ENCODE measurements at regions not wholly inside any gene's neighbourhood (a gene's known extent, or its start where the extent isn't known, plus 50 kb on each side); places are given as distances from the start of the nearest gene placed in this dataset.

DNA sequence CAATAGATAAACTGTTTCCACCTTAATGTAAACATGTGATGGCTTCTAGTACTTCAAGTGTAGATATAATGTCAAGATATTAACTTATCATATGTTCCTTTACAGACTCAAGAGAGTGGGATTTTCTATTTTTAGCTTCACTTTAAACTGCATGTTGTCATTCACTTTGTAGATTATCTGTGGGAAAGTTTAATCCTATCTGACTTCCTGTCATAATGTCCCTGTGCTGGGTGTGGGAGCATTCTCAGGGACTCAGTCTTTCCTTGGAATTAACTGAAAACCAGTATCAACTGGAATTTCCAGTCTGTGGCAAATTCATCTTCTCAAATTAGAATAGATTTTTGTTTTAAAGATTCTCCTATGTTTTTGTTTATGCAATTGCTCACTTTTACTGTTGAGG lies 226.1 kb upstream of the FERMT1 start:
- Histone ChIP-seq H3K79me2 (ENCODE audit: control insufficient read depth, low read length) (no peaks in the 10 kb centered on the region), H3K4me3 (ENCODE audit: low read length) (no peak overlapping the region), H3K27me3 (ENCODE audit: control insufficient read depth, low read length) (no peaks in the 10 kb centered on the region; the same call in 1 of the 2 replicates), H4K20me1 (ENCODE audit: control insufficient read depth, insufficient read depth, low read depth, low read length) (no peaks in the 10 kb centered on the region), H3K4me2 (ENCODE audit: low read length) (no peak overlapping the region), H3F3A (ENCODE audit: control insufficient read depth, insufficient read depth) (no peaks in the 10 kb centered on the region), H3K9me3 (ENCODE audit: control insufficient read depth, insufficient read depth, low read length) (no peaks in the 10 kb centered on the region), H3K4me1 (ENCODE audit: control insufficient read depth, low read length) (no peaks in the 10 kb centered on the region), H3K36me3 (ENCODE audit: control insufficient read depth, low read length) (no peaks in the 10 kb centered on the region), H3K9me2 (replicated peaks; ENCODE audit: control insufficient read depth, low read length) (no peaks in the 10 kb centered on the region), H3K27ac (ENCODE audit: low read depth, low read length) (no peak overlapping the region)
- TF ChIP-seq, protein P1, sequence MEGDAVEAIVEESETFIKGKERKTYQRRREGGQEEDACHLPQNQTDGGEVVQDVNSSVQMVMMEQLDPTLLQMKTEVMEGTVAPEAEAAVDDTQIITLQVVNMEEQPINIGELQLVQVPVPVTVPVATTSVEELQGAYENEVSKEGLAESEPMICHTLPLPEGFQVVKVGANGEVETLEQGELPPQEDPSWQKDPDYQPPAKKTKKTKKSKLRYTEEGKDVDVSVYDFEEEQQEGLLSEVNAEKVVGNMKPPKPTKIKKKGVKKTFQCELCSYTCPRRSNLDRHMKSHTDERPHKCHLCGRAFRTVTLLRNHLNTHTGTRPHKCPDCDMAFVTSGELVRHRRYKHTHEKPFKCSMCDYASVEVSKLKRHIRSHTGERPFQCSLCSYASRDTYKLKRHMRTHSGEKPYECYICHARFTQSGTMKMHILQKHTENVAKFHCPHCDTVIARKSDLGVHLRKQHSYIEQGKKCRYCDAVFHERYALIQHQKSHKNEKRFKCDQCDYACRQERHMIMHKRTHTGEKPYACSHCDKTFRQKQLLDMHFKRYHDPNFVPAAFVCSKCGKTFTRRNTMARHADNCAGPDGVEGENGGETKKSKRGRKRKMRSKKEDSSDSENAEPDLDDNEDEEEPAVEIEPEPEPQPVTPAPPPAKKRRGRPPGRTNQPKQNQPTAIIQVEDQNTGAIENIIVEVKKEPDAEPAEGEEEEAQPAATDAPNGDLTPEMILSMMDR (IDR thresholded peaks at IDR 0.05; ENCODE audit: low read depth, low read length, poor library complexity, severe bottlenecking) = no peak
- TF ChIP-seq EZH2phosphoT487 (IDR thresholded peaks at IDR 0.05; ENCODE audit: borderline replicate concordance, low read length) = no peak

DNA sequence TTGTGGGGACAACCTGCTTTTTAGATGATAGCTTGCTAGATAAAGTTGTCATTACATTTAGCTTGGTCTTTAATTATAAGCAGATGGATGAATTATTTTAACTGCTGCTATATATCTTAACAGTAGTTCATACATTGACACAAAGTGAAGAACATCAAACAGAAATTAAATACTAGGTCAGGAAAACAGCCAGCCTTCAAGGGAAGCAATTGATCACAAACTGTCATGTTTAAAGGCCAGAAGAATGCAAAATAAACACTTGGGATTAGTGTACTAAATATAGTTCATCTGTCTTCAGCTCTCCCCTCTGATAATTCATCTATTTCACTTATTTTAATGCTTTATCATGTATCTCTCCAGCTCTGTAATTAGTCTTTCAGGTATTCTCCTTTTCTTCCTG lies 225.1 kb upstream of the FERMT1 start:
- TF ChIP-seq, protein P1 (IDR thresholded peaks at IDR 0.05; ENCODE audit: low read depth, low read length, poor library complexity, severe bottlenecking) = no peak
- TF ChIP-seq EZH2phosphoT487 (IDR thresholded peaks at IDR 0.05; ENCODE audit: borderline replicate concordance, low read length) = no peak
- Histone ChIP-seq H3K27ac (ENCODE audit: low read depth, low read length) (no peak overlapping the region), H3K4me1 (ENCODE audit: control insufficient read depth, low read length) (no peaks in the 10 kb centered on the region), H3K9me3 (ENCODE audit: control insufficient read depth, insufficient read depth, low read length) (no peaks in the 10 kb centered on the region), H3F3A (ENCODE audit: control insufficient read depth, insufficient read depth) (no peaks in the 10 kb centered on the region), H3K27me3 (ENCODE audit: control insufficient read depth, low read length) (no peaks in the 10 kb centered on the region; the same call in 1 of the 2 replicates), H3K36me3 (ENCODE audit: control insufficient read depth, low read length) (no peaks in the 10 kb centered on the region), H3K4me3 (ENCODE audit: low read length) (no peak overlapping the region), H4K20me1 (ENCODE audit: control insufficient read depth, insufficient read depth, low read depth, low read length) (no peaks in the 10 kb centered on the region), H3K4me2 (ENCODE audit: low read length) (no peak overlapping the region), H3K9me2 (replicated peaks; ENCODE audit: control insufficient read depth, low read length) (no peaks in the 10 kb centered on the region), H3K79me2 (ENCODE audit: control insufficient read depth, low read length) (no peaks in the 10 kb centered on the region)

DNA sequence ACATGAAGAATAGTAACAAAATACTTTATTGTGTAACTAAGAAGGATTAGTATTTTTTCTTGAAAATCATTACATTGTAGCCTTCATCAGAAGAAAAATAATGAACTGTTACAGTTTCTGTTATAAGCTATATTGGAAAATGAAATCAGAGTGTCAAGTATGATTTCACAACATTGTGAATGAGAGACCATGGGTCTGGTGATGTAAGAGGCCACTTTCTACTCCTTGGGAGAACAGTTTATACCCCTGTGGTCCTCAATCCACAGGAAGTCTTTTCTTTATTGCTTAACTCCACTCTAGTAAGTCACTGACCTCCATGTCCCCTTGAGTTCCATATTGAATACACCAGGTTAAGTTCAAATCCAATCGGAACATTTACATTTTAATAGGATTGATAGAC lies 218.7 kb upstream of the FERMT1 start:
- H3K9me2 ChIP-seq (replicated peaks; ENCODE audit: control insufficient read depth, low read length) = no peaks in the 10 kb centered on the region
- no peaks in the 10 kb centered on the region for H3K27me3 ChIP-seq (ENCODE audit: control insufficient read depth, low read length)
- no peak overlapping the region for H3K27ac ChIP-seq (ENCODE audit: low read depth, low read length)
- H3K4me1 ChIP-seq (ENCODE audit: control insufficient read depth, low read length) = no peaks in the 10 kb centered on the region
- H3K9me3 ChIP-seq (ENCODE audit: control insufficient read depth, insufficient read depth, low read length) = no peaks in the 10 kb centered on the region
- no peaks in the 10 kb centered on the region for H3K36me3 ChIP-seq (ENCODE audit: control insufficient read depth, low read length)
- no peaks in the 10 kb centered on the region for H3K79me2 ChIP-seq (ENCODE audit: control insufficient read depth, low read length)
- no peaks in the 10 kb centered on the region for H4K20me1 ChIP-seq (ENCODE audit: control insufficient read depth, insufficient read depth, low read depth, low read length)
- TF ChIP-seq, protein P1 (IDR thresholded peaks at IDR 0.05; ENCODE audit: low read depth, low read length, poor library complexity, severe bottlenecking) = no peak
- no peak for TF ChIP-seq EZH2phosphoT487 (IDR thresholded peaks at IDR 0.05; ENCODE audit: borderline replicate concordance, low read length)
- H3F3A ChIP-seq (ENCODE audit: control insufficient read depth, insufficient read depth) = no peaks in the 10 kb centered on the region
- H3K4me2 ChIP-seq (ENCODE audit: low read length) = no peak overlapping the region
- H3K4me3 ChIP-seq (ENCODE audit: low read length) = no peak overlapping the region

DNA sequence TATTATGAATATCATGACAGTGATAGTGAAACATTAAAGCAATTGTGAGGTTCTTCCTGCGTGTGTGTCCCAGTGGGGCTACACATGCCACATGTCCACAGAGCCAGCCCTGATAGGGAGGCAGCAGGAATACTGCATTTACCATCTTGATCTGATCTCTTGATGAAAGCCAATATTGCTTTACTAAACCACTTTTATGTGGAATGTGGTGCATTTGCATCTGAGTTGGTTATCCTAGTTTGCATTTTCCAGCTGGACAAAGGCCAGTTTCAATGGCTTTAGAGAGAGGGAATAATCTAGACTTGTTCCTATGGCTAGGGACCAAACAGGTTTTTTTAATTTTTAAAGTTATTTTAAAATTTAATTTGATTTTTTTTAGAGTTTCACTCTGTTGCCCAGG lies 216.3 kb upstream of the FERMT1 start:
- Histone ChIP-seq H3K36me3 (ENCODE audit: control insufficient read depth, low read length) (no peaks in the 10 kb centered on the region), H3K4me3 (ENCODE audit: low read length) (no peak overlapping the region), H3K9me3 (ENCODE audit: control insufficient read depth, insufficient read depth, low read length) (no peaks in the 10 kb centered on the region), H3K27me3 (ENCODE audit: control insufficient read depth, low read length) (no peaks in the 10 kb centered on the region), H3F3A (ENCODE audit: control insufficient read depth, insufficient read depth) (no peaks in the 10 kb centered on the region), H3K9me2 (replicated peaks; ENCODE audit: control insufficient read depth, low read length) (no peaks in the 10 kb centered on the region), H4K20me1 (ENCODE audit: control insufficient read depth, insufficient read depth, low read depth, low read length) (no peaks in the 10 kb centered on the region), H3K27ac (ENCODE audit: low read depth, low read length) (no peak overlapping the region), H3K4me1 (ENCODE audit: control insufficient read depth, low read length) (no peaks in the 10 kb centered on the region), H3K79me2 (ENCODE audit: control insufficient read depth, low read length) (no peaks in the 10 kb centered on the region), H3K4me2 (ENCODE audit: low read length) (no peak overlapping the region)
- TF ChIP-seq, protein P1 (IDR thresholded peaks at IDR 0.05; ENCODE audit: low read depth, low read length, poor library complexity, severe bottlenecking) = no peak
- no peak for TF ChIP-seq EZH2phosphoT487 (IDR thresholded peaks at IDR 0.05; ENCODE audit: borderline replicate concordance, low read length)
